Body of pancreas (tissue), 4 donors: ENCODE measurements at regions not wholly inside any gene's neighbourhood (a gene's known extent, or its start where the extent isn't known, plus 50 kb on each side); places are given as distances from the start of the nearest gene placed in this dataset.

Source experiments
- ATAC-seq: fragments of 150-250 bp; one replicate; pipeline ENCODE4 v1.9.1; 2016
- DNase-seq, 4 donors: peaks; one replicate each; pipeline ENCODE4 v3.0.0-alpha.2; 2019
- H3K27ac ChIP-seq, 4 donors: fragments of 200-600 bp; sonication (generic); 1 replicate in 3 of 4; 2 replicates in 1 of 4; pipeline versions ENCODE4 v1.5.1 to v1.6.1; 2016 to 2019; ENCODE audit warnings: mild to moderate bottlenecking in 1 of 4, mixed read lengths in 1 of 4, moderate library complexity in 1 of 4
- H3K27me3 ChIP-seq, 2 donors: fragments of 200-600 bp; sonication (generic); one replicate each; pipeline ENCODE4 v1.6.0; 2016; ENCODE audit warnings: mild to moderate bottlenecking in 1 of 2
- H3K36me3 ChIP-seq, 2 donors: fragments of 200-600 bp; sonication (generic); replicated peaks in 1 of 2; 2 replicates each; pipeline ENCODE4 v1.5.1; 2016; ENCODE audit warnings: low read depth in 2 of 2; ENCODE audit not compliant: insufficient read depth in 1 of 2
- H3K4me1 ChIP-seq: fragments of 200-600 bp; sonication (generic); one replicate; pipeline ENCODE4 v1.6.0; 2016
- H3K4me3 ChIP-seq, 2 donors: fragments of 200-600 bp; sonication (generic); 1 replicate in 1 of 2; 2 replicates in 1 of 2; pipeline ENCODE4 v1.5.1; 2016 to 2019
- H3K9me3 ChIP-seq, 3 donors: fragments of 200-600 bp; sonication (generic); 1 replicate in 2 of 3; 2 replicates in 1 of 3; pipeline ENCODE4 v1.5.1; 2016
- CTCF ChIP-seq, 7 experiments: fragments of 450-650 bp in 4 of 7; fragments of 200-600 bp in 3 of 7; sonication (generic) in 3 of 7; IDR thresholded peaks; one replicate each; pipeline ENCODE4 v1.5.1; 2016 to 2019; ENCODE audit warnings: antibody characterized with exemption in 7 of 7
- POLR2A ChIP-seq, 3 donors: fragments of 450-650 bp; IDR thresholded peaks; one replicate each; pipeline ENCODE4 v1.6.1; 2016; ENCODE audit warnings: antibody characterized with exemption in 3 of 3, mild to moderate bottlenecking in 2 of 3
- WGBS, 2 donors: methylation state at CpG; one replicate each; pipeline ENCODE4 v1.1.5; 2017; 5-methylcytosine and 5-hydroxymethylcytosine counted together
- intact Hi-C: fragments of 100-400 bp; cut with DNase I; formaldehyde crosslinking; loops from one replicate; pipeline ENCODE4 v1.15.1; 2023

GRCh38 chr13:34207872-34208271, 389.9 kb downstream of the RFC3 start:
- no peak for ATAC-seq
- Histone ChIP-seq H3K4me1 (no peaks in the 10 kb centered on the region), H3K27me3 (no peaks in the 10 kb centered on the region), H3K9me3 (no peaks in the 10 kb centered on the region), H3K4me3 (no peak overlapping the region), H3K36me3 (no peaks in the 10 kb centered on the region), H3K27ac (no peak overlapping the region)
- DNase-seq = no peak
- 81 to 85% methylated on average over 4 of the region's 4 CpGs for WGBS, 2 donors
- TF ChIP-seq POLR2A (IDR thresholded peaks at IDR 0.05) (no peak), CTCF (IDR thresholded peaks at IDR 0.05) (no peak)
- intact Hi-C loops = no loop called here

GRCh38 chr13:34208336-34208735, 390.4 kb downstream of the RFC3 start:
- no peak overlapping the region for H3K27ac ChIP-seq
- DNase-seq = no peak
- no peak overlapping the region for H3K4me3 ChIP-seq
- H3K9me3 ChIP-seq = no peaks in the 10 kb centered on the region
- no peaks in the 10 kb centered on the region for H3K4me1 ChIP-seq
- no peak for ATAC-seq
- no peaks in the 10 kb centered on the region for H3K36me3 ChIP-seq
- 94 to 95% methylated on average over 1 of the region's 1 CpG for WGBS, 2 donors
- no peaks in the 10 kb centered on the region for H3K27me3 ChIP-seq
- TF ChIP-seq POLR2A (IDR thresholded peaks at IDR 0.05) (no peak), CTCF (IDR thresholded peaks at IDR 0.05) (no peak)
- intact Hi-C loops = no loop called here

GRCh38 chr13:34210341-34210740, 392.4 kb downstream of the RFC3 start:
- TF ChIP-seq CTCF (IDR thresholded peaks at IDR 0.05) = no peak
- no peak for TF ChIP-seq POLR2A (IDR thresholded peaks at IDR 0.05)
- Histone ChIP-seq H3K27me3 (no peaks in the 10 kb centered on the region), H3K4me1 (no peaks in the 10 kb centered on the region), H3K27ac (no peak overlapping the region), H3K4me3 (no peak overlapping the region), H3K9me3 (no peaks in the 10 kb centered on the region), H3K36me3 (no peaks in the 10 kb centered on the region)
- 91 to 93% methylated on average over 1 of the region's 1 CpG for WGBS, 2 donors
- no peak for DNase-seq
- no peak for ATAC-seq
- intact Hi-C loops = no loop called here

GRCh38 chr13:34214686-34215085, 396.7 kb downstream of the RFC3 start:
- Histone ChIP-seq H3K4me3 (no peak overlapping the region), H3K4me1 (no peaks in the 10 kb centered on the region), H3K9me3 (no peaks in the 10 kb centered on the region), H3K27ac (no peak overlapping the region), H3K36me3 (no peaks in the 10 kb centered on the region), H3K27me3 (no peaks in the 10 kb centered on the region)
- no peak for TF ChIP-seq CTCF (IDR thresholded peaks at IDR 0.05)
- no peak for TF ChIP-seq POLR2A (IDR thresholded peaks at IDR 0.05)
- ATAC-seq (no peak), DNase-seq (no peak)
- intact Hi-C loops = no loop called here
- 86 to 96% methylated on average over 2 of the region's 2 CpGs for WGBS, 2 donors

- intact Hi-C loops = no loop called here
- Histone ChIP-seq H3K4me1 (no peaks in the 10 kb centered on the region), H3K27me3 (no peaks in the 10 kb centered on the region), H3K36me3 (no peaks in the 10 kb centered on the region), H3K9me3 (no peaks in the 10 kb centered on the region), H3K27ac (no peak overlapping the region), H3K4me3 (no peak overlapping the region)
- WGBS, 2 donors = 85 to 89% methylated on average over 4 of the region's 4 CpGs
- DNase-seq (no peak), ATAC-seq (no peak)
- TF ChIP-seq CTCF (IDR thresholded peaks at IDR 0.05) (no peak), POLR2A (IDR thresholded peaks at IDR 0.05) (no peak)
Measured at GRCh38 chr13:34216256-34216655, 398.3 kb downstream of the RFC3 start.
